GM12878 (cell line): ENCODE measurements at regions not wholly inside any gene's neighbourhood (a gene's known extent, or its start where the extent isn't known, plus 50 kb on each side); places are given as distances from the start of the nearest gene placed in this dataset.

Experiments used
- ATAC-seq: fragments of 200-7000 bp; cut with Tn5 transposase; 3 replicates; pipeline ENCODE4 v1.9.1; 2020; ENCODE audit warnings: mild to moderate bottlenecking, moderate library complexity
- BruUV-seq: library from RNA; stranded (reverse); fragments of 400-500 nt; replicated peaks from 2 replicates; lab custom pipeline; 2021; lab: Mats Ljungman, UMichigan
- CTCF ChIA-PET: fragments of 300-600 bp; sonication (Branson Sonifier 250); formaldehyde crosslinking; extraction: SDS; loops from one replicate; lab custom pipeline; 2021; ENCODE audit warnings: inconsistent platforms; lab: Yijun Ruan, JAX
- POLR2A ChIA-PET: fragments of 350-600 bp; formaldehyde crosslinking; extraction: SDS; loops from one replicate; lab custom pipeline; 2021; ENCODE audit warnings: inconsistent platforms; lab: Charles Lee
- RAD21 ChIA-PET: fragments of 300-600 bp; sonication (Branson Sonifier 250); formaldehyde crosslinking; loops from one replicate; lab custom pipeline; 2023; ENCODE audit warnings: antibody characterized with exemption; ENCODE audit not compliant: unreplicated experiment; lab: Charles Lee
- SMC1A ChIA-PET: fragments of 300-600 bp; sonication (Branson Sonifier 250); formaldehyde crosslinking; loops from one replicate; lab custom pipeline; 2023; ENCODE audit not compliant: unreplicated experiment, uncharacterized antibody; lab: Charles Lee
- DNase-seq: peaks from one replicate; pipeline ENCODE4 v3.0.0-alpha.2; 2011; ENCODE audit warnings: low read depth, low spot score
- FAIRE-seq: peaks from 3 replicates; lab custom pipeline; 2011; peaks lifted over from hg19 to GRCh38; lab: Jason Lieb, UNC
- H2AFZ ChIP-seq: 2 replicates; pipeline ENCODE4 v1.6.0; 2011; ENCODE audit warnings: low read depth, low read length, control low read depth; ENCODE audit not compliant: control insufficient read depth
- H3K27ac ChIP-seq: 2 replicates; pipeline ENCODE4 v1.5.1; 2011; ENCODE audit warnings: control low read depth; ENCODE audit not compliant: control insufficient read depth, insufficient read depth
- H3K27me3 ChIP-seq, 2 experiments: replicated peaks in 1 of 2; 2 replicates each; pipeline versions ENCODE4 v1.6.0 to v1.6.1; 2011; ENCODE audit warnings: low read length in 1 of 2; ENCODE audit not compliant: control insufficient read depth in 2 of 2, insufficient read depth in 2 of 2
- H3K36me3 ChIP-seq, 2 experiments: 2 replicates each; pipeline ENCODE4 v1.5.1; 2011; ENCODE audit warnings: low read length in 1 of 2; ENCODE audit not compliant: control insufficient read depth in 2 of 2, insufficient read depth in 2 of 2
- H3K4me1 ChIP-seq: 2 replicates; pipeline ENCODE4 v1.6.1; 2011; ENCODE audit warnings: mild to moderate bottlenecking, low read length, moderate library complexity, mixed read lengths; ENCODE audit not compliant: control insufficient read depth, insufficient read depth
- H3K4me2 ChIP-seq: 2 replicates; pipeline ENCODE4 v1.6.0; 2011; ENCODE audit warnings: control low read depth; ENCODE audit not compliant: control insufficient read depth, insufficient read depth
- H3K4me3 ChIP-seq: fragments of 200-600 bp; sonication (generic); 2 replicates; pipeline ENCODE4 v1.5.1; 2016
- H3K79me2 ChIP-seq: 2 replicates; pipeline ENCODE4 v1.6.0; 2011; ENCODE audit warnings: low read length; ENCODE audit not compliant: control insufficient read depth, insufficient read depth
- H3K9ac ChIP-seq: 2 replicates; pipeline ENCODE4 v1.8.0; 2011; ENCODE audit warnings: low read length, control low read depth, mixed read lengths; ENCODE audit not compliant: control insufficient read depth, insufficient read depth
- H3K9me3 ChIP-seq: replicated peaks from 3 replicates; pipeline ENCODE4 v1.5.1; 2011; ENCODE audit warnings: mild to moderate bottlenecking, low read length; ENCODE audit not compliant: control insufficient read depth, insufficient read depth
- H4K20me1 ChIP-seq: 2 replicates; pipeline ENCODE4 v1.6.0; 2011; ENCODE audit not compliant: control insufficient read depth, insufficient read depth
- ATF2 ChIP-seq: IDR thresholded peaks from 2 replicates; pipeline ENCODE4 v1.6.1; 2012; ENCODE audit warnings: low read length, inconsistent platforms
- CEBPZ ChIP-seq: fragments of 150-350 bp; IDR thresholded peaks from 2 replicates; pipeline ENCODE4 v1.6.1; 2016; ENCODE audit warnings: low read depth, low read length
- CHD2 ChIP-seq: IDR thresholded peaks from 2 replicates; pipeline ENCODE4 v1.6.1; 2011; ENCODE audit warnings: low read depth, low read length, improper control_type of control experiment, borderline replicate concordance
- FOXM1 ChIP-seq: IDR thresholded peaks from 2 replicates; pipeline ENCODE4 v1.6.1; 2012; ENCODE audit warnings: low read depth, mild to moderate bottlenecking, inconsistent platforms, low read length, moderate library complexity
- JUNB ChIP-seq: IDR thresholded peaks from 2 replicates; pipeline ENCODE4 v1.6.1; 2016; ENCODE audit warnings: antibody characterized with exemption, mild to moderate bottlenecking
- JUND ChIP-seq: IDR thresholded peaks from 2 replicates; pipeline ENCODE4 v1.6.1; 2012; ENCODE audit warnings: low read depth, mild to moderate bottlenecking, low read length, improper control_type of control experiment, moderate library complexity
- LARP7 ChIP-seq: fragments of 450-650 bp; IDR thresholded peaks from 2 replicates; pipeline ENCODE4 v1.6.1; 2017; ENCODE audit warnings: mild to moderate bottlenecking
- MEF2B ChIP-seq: fragments of 450-650 bp; IDR thresholded peaks from 2 replicates; pipeline ENCODE4 v1.6.1; 2018; ENCODE audit warnings: mild to moderate bottlenecking, moderate library complexity; ENCODE audit not compliant: partially characterized antibody, poor library complexity, severe bottlenecking
- NR2C2 ChIP-seq: IDR thresholded peaks from 2 replicates; pipeline ENCODE4 v1.6.1; 2011; ENCODE audit warnings: borderline replicate concordance, low read depth; ENCODE audit not compliant: control insufficient read depth, insufficient read length
- POLR2AphosphoS2 ChIP-seq: IDR thresholded peaks from 2 replicates; pipeline ENCODE4 v1.6.1; 2011; ENCODE audit warnings: low read depth, mild to moderate bottlenecking, low read length, improper control_type of control experiment, moderate library complexity
- RELA ChIP-seq: fragments of 450-650 bp; IDR thresholded peaks from 2 replicates; pipeline ENCODE4 v1.8.0; 2014; ENCODE audit warnings: borderline replicate concordance; ENCODE audit not compliant: partially characterized antibody
- RUNX3 ChIP-seq: IDR thresholded peaks from 2 replicates; pipeline ENCODE4 v1.6.1; 2012; ENCODE audit warnings: low read length, inconsistent platforms
- SMC3 ChIP-seq: IDR thresholded peaks from 2 replicates; pipeline ENCODE4 v1.6.1; 2011; ENCODE audit warnings: low read length, improper control_type of control experiment, borderline replicate concordance
- TARDBP ChIP-seq: IDR thresholded peaks from 2 replicates; pipeline ENCODE4 v1.6.1; 2016; ENCODE audit warnings: borderline replicate concordance
- ZBTB11 ChIP-seq: fragments of 450-650 bp; formaldehyde crosslinking; IDR thresholded peaks from 2 replicates; pipeline ENCODE4 v1.5.0; 2022; ENCODE audit warnings: mild to moderate bottlenecking, missing genetic modification characterization
- WGBS: methylation state at CpG from one replicate; pipeline ENCODE4 v1.1.6; 2016; ENCODE audit warnings: low lambda C conversion rate; ENCODE audit not compliant: insufficient replicate concordance, insufficient coverage; ENCODE audit errors: missing lambda C conversion rate; 5-methylcytosine and 5-hydroxymethylcytosine counted together
- in situ Hi-C: fragments of 300-500 bp; cut with MboI; formaldehyde crosslinking; loops from 9 replicates; pipeline ENCODE4 v1.14.3; 2018; ENCODE audit warnings: mixed read lengths
- intact Hi-C: fragments of 100-400 bp; cut with micrococcal nuclease; formaldehyde crosslinking; loops from one replicate; pipeline ENCODE4 v1.14.2; 2022; ENCODE audit not compliant: unreplicated experiment

DNA sequence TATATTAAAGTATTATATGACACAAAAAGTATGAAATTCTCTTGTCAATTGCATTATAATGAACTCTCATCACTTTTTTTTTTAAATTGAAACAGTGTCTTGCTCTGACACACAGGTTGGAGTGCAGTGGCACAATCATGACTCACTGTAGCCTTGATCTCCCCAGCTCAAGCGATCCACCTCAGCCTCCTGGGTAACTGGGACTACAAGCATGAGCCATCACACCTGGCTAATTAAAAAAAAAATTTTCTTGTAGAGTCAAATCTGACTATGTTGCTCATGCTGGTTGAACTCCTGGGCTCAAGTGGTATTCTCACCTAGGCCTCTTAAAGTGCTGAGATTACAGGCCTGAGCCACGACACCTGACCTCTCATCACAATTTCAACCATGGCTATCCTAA, 259.3 kb downstream of the S1PR1 start:
- H3K27me3 ChIP-seq, result no peaks in the 10 kb centered on the region
- no peak overlapping the region for H3K4me2 ChIP-seq
- ChIA-PET POLR2A (interaction anchor here (0.6 kb wide), 1 partner anchor 12 kb away, joined by 3 read pairs; no protein-coding TSS in a partner anchor), RAD21 (no interaction called here), SMC1A (no interaction called here), CTCF (interaction anchor here (3.4 kb wide), 1 partner anchor 10 kb away, joined by 23 read pairs; no protein-coding TSS in a partner anchor)
- no TSS peak for BruUV-seq
- no peaks in the 10 kb centered on the region for H4K20me1 ChIP-seq
- no peak overlapping the region for H2AFZ ChIP-seq
- WGBS, result 50% methylated on average over 2 of the region's 2 CpGs
- in situ Hi-C loops (no loop called here), intact Hi-C loops (no loop called here)
- H3K27ac ChIP-seq, result no peak overlapping the region
- H3K79me2 ChIP-seq, result no peaks in the 10 kb centered on the region
- FAIRE-seq, result no peak
- no peaks in the 10 kb centered on the region for H3K36me3 ChIP-seq
- no peaks in the 10 kb centered on the region for H3K9me3 ChIP-seq
- H3K4me3 ChIP-seq, result no peak overlapping the region
- H3K9ac ChIP-seq, result no peak overlapping the region
- no peak for ATAC-seq
- DNase-seq, result no peak
- H3K4me1 ChIP-seq, result no peaks in the 10 kb centered on the region
- TF ChIP-seq FOXM1, result no peak
- TF ChIP-seq MEF2B, result no peak
- no peak for TF ChIP-seq JUNB
- no peak for TF ChIP-seq NR2C2
- no peak for TF ChIP-seq ATF2
- no peak for TF ChIP-seq LARP7
- TF ChIP-seq CEBPZ, result no peak
- TF ChIP-seq TARDBP, result no peak
- no peak for TF ChIP-seq POLR2AphosphoS2
- no peak for TF ChIP-seq RELA
- TF ChIP-seq ZBTB11 (CRISPR knock-in tag), result no peak
- no peak for TF ChIP-seq JUND
- TF ChIP-seq RUNX3, result no peak
- no peak for TF ChIP-seq SMC3
- no peak for TF ChIP-seq CHD2
